ENCODE measurements at regions not wholly inside any gene's neighbourhood (a gene's known extent, or its start where the extent isn't known, plus 50 kb on each side); places are given as distances from the start of the nearest gene placed in this dataset.

DNA sequence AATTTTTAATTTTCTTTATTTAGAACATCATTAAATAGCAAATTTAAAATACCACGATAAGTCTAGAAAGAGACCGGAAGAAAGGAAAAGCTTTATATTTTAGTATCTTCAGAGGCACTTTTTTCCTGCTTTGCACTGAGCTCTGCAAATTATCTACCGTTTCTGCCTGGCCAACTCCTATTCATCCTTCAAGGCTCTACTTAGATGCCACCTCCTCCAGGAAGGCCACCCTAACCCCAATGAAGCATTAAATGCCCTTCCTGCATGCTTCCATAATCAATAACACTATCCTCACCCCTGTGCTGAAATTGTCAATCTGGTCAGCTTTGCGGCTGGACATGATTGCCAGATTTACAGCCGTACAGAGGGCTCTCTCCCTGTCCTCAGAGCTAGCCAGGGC lies 141.8 kb upstream of the CHST15 start:
- H3K4me1 ChIP-seq (ENCODE audit: insufficient read depth, insufficient read length): peaks cover 4% of the 10 kb centered on the region
- no peaks in the 10 kb centered on the region for H3K27me3 ChIP-seq (ENCODE audit: insufficient read depth, insufficient read length)
- H3K9me3 ChIP-seq (ENCODE audit: insufficient read depth, low read length): peaks cover under 1% of the 10 kb centered on the region
- H3K9ac ChIP-seq (ENCODE audit: insufficient read length, low read depth): no peak overlapping the region
- TF ChIP-seq YY1 (IDR thresholded peaks at IDR 0.05; ENCODE audit: insufficient read depth, insufficient read length) (no peak), ZNF274 (IDR thresholded peaks at IDR 0.05; ENCODE audit: low read depth, low read length) (no peak), SUZ12 (IDR thresholded peaks at IDR 0.05; ENCODE audit: extremely low read depth, insufficient read depth, insufficient read length) (no peak)
- no peak overlapping the region for H3K4me3 ChIP-seq (ENCODE audit: insufficient read length, low read depth)
- DNase-seq (ENCODE audit: low read depth, low spot score): no peak
- no peaks in the 10 kb centered on the region for H3K36me3 ChIP-seq (ENCODE audit: insufficient read depth, insufficient read length, low read length)

DNA sequence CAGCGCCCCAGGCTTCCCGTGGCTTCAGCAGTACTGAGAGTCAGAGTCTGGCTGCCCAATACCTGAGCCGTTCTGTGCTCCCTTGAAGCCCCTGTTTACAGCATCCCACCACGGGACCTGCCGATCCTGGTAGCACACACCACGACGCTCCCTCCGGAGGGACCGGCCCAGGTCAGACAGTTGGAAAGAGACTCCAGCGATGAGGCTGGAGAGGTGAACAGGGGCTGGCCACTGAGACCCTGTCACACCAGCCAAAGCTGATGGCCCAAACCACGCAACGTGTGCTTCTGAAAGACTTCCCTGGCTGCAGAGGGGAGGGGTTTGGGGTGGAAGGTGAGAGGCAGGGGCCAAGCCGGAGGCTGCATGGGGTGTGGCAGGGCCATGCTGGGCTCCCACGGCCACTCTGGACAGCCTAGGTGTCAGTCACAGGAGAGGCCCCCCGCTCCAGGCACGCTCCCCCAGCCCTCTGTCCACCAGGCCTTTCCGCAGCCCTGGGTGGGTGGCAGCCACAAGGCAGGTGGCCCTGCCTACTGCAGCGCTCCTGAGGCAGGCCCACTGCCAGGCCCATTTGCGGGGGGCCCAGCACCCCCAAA lies 140.2 kb upstream of the CHST15 start:
- H3K9me3 ChIP-seq (ENCODE audit: insufficient read depth, low read length): peaks cover 16% of the 10 kb centered on the region
- H3K4me3 ChIP-seq (ENCODE audit: insufficient read length, low read depth): no peak overlapping the region
- no peaks in the 10 kb centered on the region for H3K27me3 ChIP-seq (ENCODE audit: insufficient read depth, insufficient read length)
- H3K4me1 ChIP-seq (ENCODE audit: insufficient read depth, insufficient read length): no peaks in the 10 kb centered on the region
- TF ChIP-seq ZNF274 (IDR thresholded peaks at IDR 0.05; ENCODE audit: low read depth, low read length) (no peak), YY1 (IDR thresholded peaks at IDR 0.05; ENCODE audit: insufficient read depth, insufficient read length) (no peak)
- H3K36me3 ChIP-seq (ENCODE audit: insufficient read depth, insufficient read length, low read length): no peaks in the 10 kb centered on the region
- no peak overlapping the region for H3K9ac ChIP-seq (ENCODE audit: insufficient read length, low read depth)
- DNase-seq (ENCODE audit: low read depth, low spot score): no peak

DNA sequence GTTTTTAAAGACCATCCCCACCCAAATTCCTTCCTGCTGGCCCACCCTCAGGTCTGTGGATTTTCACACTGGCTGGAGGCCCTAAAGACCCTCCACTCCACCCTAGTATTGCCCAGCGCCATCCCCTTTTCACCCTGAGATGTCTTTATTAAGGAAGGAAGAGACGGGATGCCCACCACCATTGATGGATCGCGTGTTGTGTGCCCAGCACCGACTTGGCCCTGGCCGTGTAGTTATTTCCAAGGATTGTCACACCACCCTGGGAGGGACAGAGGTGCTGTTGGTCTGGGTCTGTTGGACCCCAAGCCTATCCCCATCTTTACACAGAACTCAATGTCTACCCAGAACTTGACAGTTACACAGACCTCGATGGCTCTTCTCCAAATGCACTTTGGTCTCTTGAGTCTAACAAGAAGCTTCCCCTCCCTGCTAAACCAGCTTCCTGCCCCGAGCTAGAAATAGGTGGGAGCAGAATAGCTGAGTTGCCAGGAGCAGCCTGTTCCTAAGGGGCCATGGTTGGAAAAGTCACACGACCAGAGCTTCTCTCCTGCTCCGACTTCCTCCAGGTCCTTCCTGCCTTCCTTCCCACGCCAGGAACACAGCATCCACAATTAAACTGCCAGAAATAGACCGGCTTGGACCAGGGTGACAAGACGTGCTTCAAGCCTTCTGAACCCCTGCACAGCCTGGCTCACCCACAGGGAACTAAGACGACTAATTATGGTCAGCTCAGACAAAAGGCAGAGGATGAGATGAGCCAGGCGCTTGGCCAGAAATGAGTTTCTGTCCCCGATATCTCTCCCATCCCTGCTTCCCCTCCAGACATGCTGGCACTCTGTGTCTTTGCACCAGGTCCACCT lies 139.5 kb upstream of the CHST15 start:
- no peak overlapping the region for H3K4me3 ChIP-seq (ENCODE audit: insufficient read length, low read depth)
- no peak for TF ChIP-seq SUZ12 (IDR thresholded peaks at IDR 0.05; ENCODE audit: extremely low read depth, insufficient read depth, insufficient read length)
- no peak for DNase-seq (ENCODE audit: low read depth, low spot score)
- no peaks in the 10 kb centered on the region for H3K36me3 ChIP-seq (ENCODE audit: insufficient read depth, insufficient read length, low read length)
- H3K9me3 ChIP-seq (ENCODE audit: insufficient read depth, low read length): peaks cover 21% of the 10 kb centered on the region
- H3K9ac ChIP-seq (ENCODE audit: insufficient read length, low read depth): no peak overlapping the region
- H3K27me3 ChIP-seq (ENCODE audit: insufficient read depth, insufficient read length): no peaks in the 10 kb centered on the region
- H3K4me1 ChIP-seq (ENCODE audit: insufficient read depth, insufficient read length): no peaks in the 10 kb centered on the region

DNA sequence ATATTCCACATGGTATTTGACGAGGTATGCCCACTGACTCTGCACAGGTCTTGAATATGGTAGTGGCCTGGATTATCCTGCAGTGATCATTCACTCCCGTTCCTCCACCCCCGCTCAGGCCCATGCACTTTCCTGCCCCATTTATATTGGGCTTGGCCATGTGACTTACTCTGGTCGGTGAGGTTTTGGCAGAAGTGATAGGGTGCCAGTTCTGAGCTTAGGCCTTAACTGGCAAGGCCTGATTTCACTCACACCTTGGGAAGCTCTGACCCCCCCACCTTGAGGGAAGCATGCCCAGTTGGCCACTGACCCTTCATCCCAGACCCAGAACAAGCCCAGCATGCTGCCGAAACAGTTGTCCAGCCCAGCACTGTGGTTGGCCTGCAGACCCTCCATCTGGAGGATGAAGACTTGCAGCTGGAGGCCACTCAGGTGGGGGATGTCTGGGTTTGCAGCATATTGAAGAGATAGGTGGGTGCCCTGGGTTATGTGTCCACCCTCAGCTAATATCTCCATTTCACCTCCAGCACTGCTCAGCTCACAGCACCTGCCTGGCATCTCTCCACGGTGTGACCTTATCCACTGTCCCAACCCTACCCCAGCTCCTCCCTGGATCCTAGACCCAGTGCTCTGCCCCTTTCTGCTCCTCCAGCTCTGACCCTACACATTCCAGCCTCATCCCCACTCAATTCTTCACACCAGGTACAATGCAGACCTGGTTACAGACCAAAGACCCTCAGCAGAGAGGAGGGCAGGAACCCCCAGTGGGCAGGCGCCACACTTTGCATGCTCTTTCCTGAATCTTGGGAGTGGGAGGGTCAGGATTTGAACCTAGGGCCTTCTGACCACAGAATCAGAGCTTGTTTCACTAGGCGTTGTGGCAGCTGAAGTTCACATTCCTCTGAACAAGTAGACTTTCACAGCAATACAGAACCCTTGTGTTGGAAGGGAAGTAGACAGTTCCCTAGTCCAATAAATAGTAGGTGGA lies 138.1 kb upstream of the CHST15 start:
- no peak overlapping the region for H3K9ac ChIP-seq (ENCODE audit: insufficient read length, low read depth)
- peaks cover 23% of the 10 kb centered on the region for H3K9me3 ChIP-seq (ENCODE audit: insufficient read depth, low read length)
- no peak for TF ChIP-seq SUZ12 (IDR thresholded peaks at IDR 0.05; ENCODE audit: extremely low read depth, insufficient read depth, insufficient read length)
- no peak for DNase-seq (ENCODE audit: low read depth, low spot score)
- H3K4me1 ChIP-seq (ENCODE audit: insufficient read depth, insufficient read length): no peaks in the 10 kb centered on the region
- H3K36me3 ChIP-seq (ENCODE audit: insufficient read depth, insufficient read length, low read length): no peaks in the 10 kb centered on the region
- H3K27me3 ChIP-seq (ENCODE audit: insufficient read depth, insufficient read length): no peaks in the 10 kb centered on the region
- H3K4me3 ChIP-seq (ENCODE audit: insufficient read length, low read depth): no peak overlapping the region

DNA sequence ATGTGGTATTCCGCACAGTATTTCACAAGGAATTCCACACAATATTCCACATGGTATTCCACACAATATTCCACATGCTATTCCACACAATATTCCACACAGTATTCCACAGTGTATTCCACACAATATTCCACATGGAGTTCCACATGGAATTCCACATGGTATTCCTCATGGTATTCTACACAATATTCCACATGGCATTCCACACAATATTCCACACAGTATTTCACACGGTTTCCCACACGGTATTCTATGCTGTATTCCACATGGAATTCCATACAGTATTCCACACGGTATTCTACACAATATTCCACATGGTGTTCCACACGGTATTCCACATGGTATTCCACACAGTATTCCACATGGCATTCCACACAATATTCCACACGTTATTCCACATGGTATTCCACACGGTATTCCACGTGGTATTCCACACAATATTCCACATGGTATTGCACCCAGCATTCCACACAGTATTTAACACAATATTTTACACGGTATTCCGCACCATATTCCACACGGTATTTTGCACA lies 137.3 kb upstream of the CHST15 start:
- no peak overlapping the region for H3K9ac ChIP-seq (ENCODE audit: insufficient read length, low read depth)
- no peaks in the 10 kb centered on the region for H3K27me3 ChIP-seq (ENCODE audit: insufficient read depth, insufficient read length)
- H3K9me3 ChIP-seq (ENCODE audit: insufficient read depth, low read length): peaks cover 26% of the 10 kb centered on the region; the same call in 1 of the 2 replicates
- no peak for DNase-seq (ENCODE audit: low read depth, low spot score)
- TF ChIP-seq ZNF274 (IDR thresholded peaks at IDR 0.05; ENCODE audit: low read depth, low read length): no peak
- TF ChIP-seq YY1 (IDR thresholded peaks at IDR 0.05; ENCODE audit: insufficient read depth, insufficient read length): no peak
- no peak for TF ChIP-seq SUZ12 (IDR thresholded peaks at IDR 0.05; ENCODE audit: extremely low read depth, insufficient read depth, insufficient read length)
- no peaks in the 10 kb centered on the region for H3K36me3 ChIP-seq (ENCODE audit: insufficient read depth, insufficient read length, low read length)
- no peaks in the 10 kb centered on the region for H3K4me1 ChIP-seq (ENCODE audit: insufficient read depth, insufficient read length)
- H3K4me3 ChIP-seq (ENCODE audit: insufficient read length, low read depth): no peak overlapping the region

DNA sequence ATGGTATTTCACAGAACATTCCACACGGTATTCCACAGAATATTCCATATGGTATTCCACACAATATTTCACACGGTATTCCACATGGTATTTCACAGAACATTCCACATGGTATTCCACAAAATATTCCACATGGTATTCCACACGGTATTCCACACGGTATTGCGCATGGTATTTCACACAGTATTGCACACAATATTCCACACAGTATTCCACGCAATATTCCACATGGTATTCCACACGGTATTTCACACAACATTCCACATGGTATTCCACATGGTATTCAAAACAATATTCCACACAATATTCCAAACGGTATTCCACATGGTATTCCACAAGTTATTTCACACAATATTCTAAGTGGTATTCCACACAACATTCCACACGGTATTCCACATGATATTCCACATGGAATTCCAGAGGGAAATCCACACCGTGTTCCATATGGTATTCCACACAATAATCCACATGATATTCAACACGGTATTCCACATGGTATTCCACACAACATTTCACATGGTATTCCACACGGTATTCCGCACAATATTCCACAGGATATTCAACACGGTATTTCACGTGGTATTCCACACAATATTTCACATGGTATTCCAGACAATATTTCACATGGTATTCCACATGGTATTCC lies 136.7 kb upstream of the CHST15 start:
- H3K9me3 ChIP-seq (ENCODE audit: insufficient read depth, low read length): peaks cover 26% of the 10 kb centered on the region; the same call in 1 of the 2 replicates

More for the DNA sequence above, 136.7 kb upstream of the CHST15 start:
- Histone ChIP-seq H3K27me3 (ENCODE audit: insufficient read depth, insufficient read length) (no peaks in the 10 kb centered on the region), H3K4me3 (ENCODE audit: insufficient read length, low read depth) (no peak overlapping the region), H3K4me1 (ENCODE audit: insufficient read depth, insufficient read length) (no peaks in the 10 kb centered on the region), H3K36me3 (ENCODE audit: insufficient read depth, insufficient read length, low read length) (no peaks in the 10 kb centered on the region), H3K9ac (ENCODE audit: insufficient read length, low read depth) (no peak overlapping the region)
- TF ChIP-seq SUZ12 (IDR thresholded peaks at IDR 0.05; ENCODE audit: extremely low read depth, insufficient read depth, insufficient read length) (no peak), YY1 (IDR thresholded peaks at IDR 0.05; ENCODE audit: insufficient read depth, insufficient read length) (no peak), ZNF274 (IDR thresholded peaks at IDR 0.05; ENCODE audit: low read depth, low read length) (no peak)
- DNase-seq (ENCODE audit: low read depth, low spot score): no peak

All from NT2/D1 (cell line).